ENCODE measurements at regions not wholly inside any gene's neighbourhood (a gene's known extent, or its start where the extent isn't known, plus 50 kb on each side); places are given as distances from the start of the nearest gene placed in this dataset.

DNA sequence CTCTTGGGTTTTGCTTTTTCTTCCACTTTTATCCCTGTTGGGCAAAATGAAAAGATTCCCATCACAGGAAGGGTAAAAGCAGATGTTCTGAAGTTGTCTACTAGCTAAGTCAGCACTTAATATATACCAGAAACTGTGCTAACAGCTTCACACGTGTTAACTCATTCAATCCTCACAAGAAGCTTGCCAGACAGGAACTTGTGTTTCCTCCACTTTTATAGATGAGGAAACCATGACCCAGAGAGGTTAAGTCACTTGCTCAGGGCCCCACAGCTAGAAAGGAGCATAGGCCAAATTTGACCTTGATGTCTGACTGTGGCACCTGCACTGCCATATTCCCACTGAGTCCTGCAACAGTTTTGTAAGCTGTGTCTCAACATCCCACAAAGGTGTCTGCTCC lies 76.8 kb upstream of the EPC2 start:
- DNase-seq = no peak

DNA sequence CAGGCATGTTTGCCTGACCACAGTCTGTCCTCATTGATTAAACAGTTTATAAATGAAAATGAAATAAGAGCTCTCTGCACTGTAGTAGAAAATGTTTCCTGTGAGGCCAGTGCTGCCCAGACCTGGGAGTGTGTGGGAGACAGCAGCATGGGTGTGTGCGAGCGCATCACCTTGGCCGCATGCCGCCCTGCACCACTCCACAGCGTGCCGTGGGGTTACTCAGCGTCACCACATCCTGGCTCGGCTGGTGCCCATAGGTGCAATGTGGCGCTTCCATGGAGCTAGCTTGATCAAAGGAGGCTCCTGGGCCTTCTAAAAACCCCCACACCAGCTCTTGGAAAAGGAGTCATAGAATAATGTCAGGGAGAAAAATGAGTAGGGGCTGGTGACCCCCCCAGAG lies 76.0 kb upstream of the EPC2 start:
- DNase-seq = no peak

DNA sequence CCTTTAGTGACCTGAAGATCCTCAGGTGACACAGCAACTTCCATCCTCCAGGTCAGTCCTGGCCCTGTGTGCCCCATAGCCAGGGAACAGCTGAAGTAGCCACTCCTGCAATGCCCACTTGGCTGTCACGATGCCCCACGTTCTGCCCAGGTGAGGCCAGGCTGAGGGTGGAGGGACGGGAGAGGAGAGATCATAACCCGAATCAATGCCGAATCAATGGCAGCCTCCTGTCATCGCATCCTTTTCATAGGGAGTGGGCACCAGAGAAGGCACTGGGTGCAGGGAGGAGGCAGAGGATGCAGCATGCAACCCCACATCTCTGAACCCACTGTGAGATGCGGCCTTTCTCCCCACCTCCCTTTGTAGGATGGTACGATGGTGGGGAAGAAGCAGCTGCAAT lies 75.3 kb upstream of the EPC2 start:
- no peak for DNase-seq

DNA sequence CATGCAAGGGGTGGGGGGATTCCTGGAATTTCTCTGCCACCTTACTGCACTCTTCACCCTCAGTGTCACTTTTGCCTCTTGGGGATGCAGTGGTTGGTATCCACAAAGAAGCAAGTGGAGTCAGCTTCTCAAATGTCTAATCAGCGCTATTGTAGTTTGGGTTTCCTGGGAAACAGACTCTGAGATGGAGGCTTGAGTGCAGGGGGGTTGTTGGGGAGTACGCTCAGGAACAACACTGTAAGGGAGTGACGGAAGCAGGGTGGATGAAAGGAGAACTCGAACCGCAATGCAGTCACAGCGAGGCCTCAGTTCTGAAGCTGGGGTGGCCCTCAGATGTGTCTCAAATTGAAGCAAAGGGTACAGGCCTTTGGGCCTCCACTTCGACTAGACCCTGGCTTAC lies 73.6 kb upstream of the EPC2 start:
- DNase-seq = no peak

DNA sequence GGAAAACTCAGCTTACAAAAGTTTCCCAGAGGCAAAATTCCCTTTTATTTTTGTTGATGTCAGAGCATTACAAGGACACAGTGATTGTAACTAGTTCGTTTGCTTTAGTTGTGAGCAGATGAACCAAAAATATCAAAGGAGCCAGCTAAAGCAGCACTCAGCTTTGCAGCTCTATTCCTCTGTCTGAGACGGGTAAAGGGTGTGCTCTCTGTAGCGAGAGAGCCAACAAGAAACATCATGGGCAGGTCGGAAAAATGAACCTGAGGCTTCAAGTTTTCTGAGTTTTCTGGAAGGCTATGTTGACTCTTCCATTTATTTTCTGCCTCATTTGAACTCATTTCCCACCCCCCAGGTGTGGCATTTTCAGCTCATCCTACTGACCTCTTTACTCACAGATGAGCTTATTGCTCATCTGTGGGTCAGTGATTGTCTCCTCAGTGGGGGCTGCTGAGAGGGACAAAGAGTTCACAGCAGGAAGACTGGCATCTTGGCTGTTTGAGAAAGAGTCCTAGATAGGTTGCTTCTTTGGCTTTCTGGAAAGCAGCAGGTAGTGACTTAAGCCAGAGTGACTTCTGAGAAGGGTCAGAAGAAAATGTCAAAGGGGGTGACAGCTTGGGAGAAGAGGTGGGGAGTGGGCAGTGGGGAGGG lies 66.6 kb upstream of the EPC2 start:
- no peak for DNase-seq

DNA sequence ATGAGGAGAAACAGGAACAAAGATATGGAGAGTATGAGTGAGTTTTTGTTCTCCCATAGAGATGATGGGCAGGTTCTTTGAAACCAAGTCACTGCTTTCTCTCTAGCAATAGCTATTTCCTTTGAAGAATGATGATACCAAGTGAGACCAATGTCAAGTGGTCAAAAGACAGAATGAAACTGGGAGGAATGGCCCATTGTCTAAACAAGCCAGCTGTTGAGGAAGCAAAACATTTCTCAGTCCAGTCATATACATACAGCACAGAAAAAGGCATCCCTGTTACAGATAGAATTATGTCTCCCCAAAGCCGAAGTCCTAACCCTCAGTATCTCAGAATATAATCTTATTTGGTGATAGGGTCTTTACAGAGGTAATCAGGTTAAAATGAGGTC lies 66.1 kb upstream of the EPC2 start:
- DNase-seq = no peak

DNA sequence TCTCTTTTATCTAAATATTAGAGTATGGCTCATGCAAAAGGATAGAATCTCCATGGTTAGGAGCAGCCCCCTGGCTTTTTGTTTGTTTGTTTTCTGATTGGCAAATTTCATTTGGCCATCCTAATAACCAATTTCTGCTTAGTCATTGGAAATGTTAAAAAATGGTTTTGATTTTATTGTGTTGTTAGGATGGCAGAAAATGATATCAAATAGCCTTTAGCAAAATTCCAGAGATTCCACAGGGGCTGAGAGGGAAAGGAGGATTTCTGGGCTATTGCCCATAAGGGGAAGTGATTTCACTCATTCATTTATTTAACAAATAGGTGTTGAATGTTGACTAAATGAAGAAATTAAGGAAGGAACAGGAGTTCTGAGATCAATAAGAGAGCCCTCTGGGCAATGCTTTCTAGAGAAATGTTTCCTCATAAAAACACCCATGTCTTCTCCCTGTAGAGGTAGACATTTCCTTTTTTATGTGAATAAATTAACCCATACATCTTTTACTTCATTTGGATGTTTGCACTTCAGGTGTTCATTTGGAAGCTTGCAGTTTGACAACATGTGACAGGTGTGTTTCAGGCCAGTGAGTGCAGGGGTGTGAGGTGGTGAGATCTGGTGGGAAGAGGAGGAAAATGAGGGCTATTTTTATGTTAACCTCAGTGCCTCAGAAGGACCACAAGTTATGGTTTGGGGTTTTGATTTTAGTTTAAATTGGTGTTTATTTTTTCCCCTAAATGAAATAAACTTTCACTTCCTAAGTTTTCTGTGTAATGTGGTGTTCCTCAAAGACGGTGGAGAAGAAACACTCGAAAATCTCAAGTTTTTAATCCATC lies 61.7 kb upstream of the EPC2 start:
- peak; percentile 27 for DNase-seq

DNA sequence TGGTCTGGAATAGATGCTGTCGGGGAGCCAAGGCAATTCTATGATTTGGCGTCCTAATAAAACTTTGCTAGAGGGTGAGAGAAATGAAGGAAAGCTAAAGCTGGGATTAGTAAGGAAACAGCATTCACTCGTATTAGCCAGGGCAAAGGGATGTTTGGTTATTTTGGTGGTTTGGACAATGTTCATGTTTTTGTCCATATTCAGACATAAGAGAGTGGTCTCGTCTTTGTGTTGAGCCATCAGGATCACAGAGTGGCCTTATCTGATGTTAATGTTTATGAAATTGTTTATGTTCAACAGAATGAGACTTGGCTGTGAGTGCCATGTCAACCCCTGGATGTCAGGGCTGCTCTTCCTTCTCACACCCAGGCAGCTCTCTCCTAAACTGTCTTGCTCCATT lies 58.9 kb upstream of the EPC2 start:
- no peak for DNase-seq

DNA sequence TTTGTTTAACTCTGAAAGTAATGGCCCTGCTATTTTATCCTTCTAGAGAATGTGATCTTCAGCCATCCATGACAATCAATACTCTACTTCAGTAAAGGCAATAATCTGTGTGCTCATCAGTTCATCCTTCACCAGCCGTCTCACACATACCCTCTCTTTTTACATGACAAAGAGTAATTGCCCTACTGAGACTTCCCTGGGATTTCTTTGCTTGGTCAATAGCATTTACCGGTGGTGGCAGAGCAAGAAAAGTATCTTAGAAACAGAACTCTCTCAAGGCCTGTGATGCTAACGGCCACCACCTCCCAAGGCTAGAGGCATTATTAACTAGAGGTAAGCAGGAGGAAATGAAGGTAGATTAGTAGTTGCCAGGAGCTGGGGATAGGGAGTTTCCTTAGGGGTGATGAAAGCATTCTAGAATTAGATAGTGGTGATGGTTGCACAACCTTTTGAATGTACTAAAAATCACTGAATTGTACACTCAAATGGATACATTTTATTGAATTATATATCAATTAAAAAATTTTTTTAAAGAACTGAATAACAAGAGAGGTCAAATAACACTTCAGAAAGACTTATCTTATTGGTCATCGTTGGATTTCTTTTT lies 57.9 kb upstream of the EPC2 start:
- no peak for DNase-seq

DNA sequence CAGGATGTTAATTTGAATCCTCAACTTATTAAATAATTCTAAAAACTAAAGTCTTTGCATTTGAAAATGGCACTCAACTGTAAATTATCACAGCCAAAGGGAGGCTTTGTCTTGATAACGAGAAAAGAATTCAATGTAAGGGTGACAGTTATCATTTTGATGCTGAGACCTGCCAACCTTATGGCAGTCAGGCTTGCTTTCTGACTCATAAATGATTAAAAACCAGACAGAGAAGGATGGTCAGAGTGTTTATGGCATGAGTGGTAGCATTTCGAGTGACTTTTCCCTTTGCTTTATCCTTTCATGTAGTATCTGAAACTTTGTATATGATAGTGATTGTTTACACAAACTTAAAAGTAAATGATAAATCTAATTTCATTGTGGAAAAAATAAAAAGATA lies 53.9 kb upstream of the EPC2 start:
- DNase-seq = no peak

DNA sequence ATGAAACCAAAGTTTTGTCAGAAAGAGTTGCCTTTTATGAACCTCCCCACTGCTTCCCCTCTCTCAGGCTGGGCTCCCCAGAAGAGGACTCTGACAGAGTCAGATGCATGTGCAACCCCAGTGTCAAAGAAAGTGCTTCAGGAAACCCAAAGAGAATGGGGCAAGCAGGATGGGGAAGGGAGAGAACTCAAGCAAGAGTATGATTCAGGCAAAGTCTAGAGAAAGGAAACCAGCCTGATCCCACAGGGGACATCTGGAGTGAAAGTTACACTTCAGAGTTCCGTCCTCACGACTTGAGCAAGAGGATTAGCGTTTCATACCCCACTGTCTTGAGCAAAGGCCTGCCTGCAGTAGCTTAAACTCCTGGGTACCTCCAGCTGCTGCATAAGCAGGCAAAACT lies 51.8 kb upstream of the EPC2 start:
- no peak for DNase-seq

DNA sequence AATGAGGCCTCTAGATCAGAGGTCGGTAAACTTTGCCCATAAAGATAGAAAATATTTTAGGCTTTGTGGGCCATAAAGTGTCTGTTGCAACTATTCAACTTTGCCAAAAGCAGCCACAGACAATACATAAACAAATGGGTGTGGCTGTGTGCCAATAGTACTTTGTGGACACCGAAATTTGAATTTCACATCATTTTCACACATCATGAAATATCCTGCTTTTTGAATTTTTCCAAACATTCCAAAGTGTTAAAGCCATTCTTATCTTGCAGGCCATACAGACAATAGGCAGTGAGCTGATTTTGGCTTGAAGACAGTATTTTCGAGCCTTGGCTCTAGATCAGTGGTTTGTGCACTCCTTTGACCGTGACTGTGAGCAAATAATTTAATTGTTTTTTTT lies 51.1 kb upstream of the EPC2 start:
- DNase-seq = no peak

DNA sequence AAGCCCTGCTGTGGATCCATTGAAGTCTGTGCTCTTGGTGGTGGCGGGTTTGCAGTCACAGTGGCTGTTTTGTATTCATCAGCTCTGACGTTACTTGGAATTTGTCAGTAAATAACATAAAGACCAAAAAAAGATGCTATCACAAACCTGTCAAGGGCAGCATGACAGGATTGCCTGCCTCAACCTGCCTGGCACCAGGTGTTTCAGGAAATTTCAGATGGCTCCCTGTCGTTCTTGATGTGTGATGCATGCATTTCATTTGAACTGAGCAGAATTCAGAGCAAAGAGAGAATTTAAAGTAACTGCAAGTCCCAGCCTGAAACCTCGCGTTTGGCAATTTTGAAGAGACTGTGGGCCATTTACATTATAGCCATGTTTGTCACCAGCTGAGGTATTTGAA lies 50.3 kb upstream of the EPC2 start:
- DNase-seq = no peak
